ENCODE measurements at regions not wholly inside any gene's neighbourhood (a gene's known extent, or its start where the extent isn't known, plus 50 kb on each side); places are given as distances from the start of the nearest gene placed in this dataset.
A peak's percentile ranks its signal among the peaks of the same experiment; 100 is the strongest.

DNA sequence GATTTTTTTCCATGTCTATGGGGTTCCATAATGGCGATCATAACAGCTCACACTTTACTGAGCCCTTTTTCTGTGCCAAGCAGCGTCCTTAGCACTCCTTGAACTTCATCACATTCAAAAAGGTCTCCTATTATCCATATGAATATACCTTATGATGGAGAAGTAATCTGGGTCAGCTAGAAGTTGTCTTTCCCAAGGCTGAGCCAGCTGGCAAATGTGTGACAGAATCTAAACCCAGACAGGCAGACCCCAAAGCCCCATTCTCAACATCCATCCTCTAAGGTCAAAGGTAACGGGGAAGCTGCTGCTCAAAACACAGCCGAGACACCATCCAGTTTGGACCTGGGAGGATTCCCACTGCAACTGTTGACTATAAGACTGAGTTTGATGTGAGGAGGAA is 249.6 kb downstream of the PRDM2 start:
- TF ChIP-seq CTCF (conservative IDR thresholded peaks at IDR 0.05) = no peak
- no peak overlapping the region for H3K27ac ChIP-seq

GRCh38 chr1:13950637-13951036 is 250.6 kb downstream of the PRDM2 start:
- TF ChIP-seq CTCF (conservative IDR thresholded peaks at IDR 0.05) = no peak
- H3K27ac ChIP-seq = no peak overlapping the region

- no peak overlapping the region for H3K27ac ChIP-seq
- no peak for TF ChIP-seq CTCF (conservative IDR thresholded peaks at IDR 0.05)
Observed at GRCh38 chr1:13951793-13952751, 252.1 kb downstream of the PRDM2 start.

DNA sequence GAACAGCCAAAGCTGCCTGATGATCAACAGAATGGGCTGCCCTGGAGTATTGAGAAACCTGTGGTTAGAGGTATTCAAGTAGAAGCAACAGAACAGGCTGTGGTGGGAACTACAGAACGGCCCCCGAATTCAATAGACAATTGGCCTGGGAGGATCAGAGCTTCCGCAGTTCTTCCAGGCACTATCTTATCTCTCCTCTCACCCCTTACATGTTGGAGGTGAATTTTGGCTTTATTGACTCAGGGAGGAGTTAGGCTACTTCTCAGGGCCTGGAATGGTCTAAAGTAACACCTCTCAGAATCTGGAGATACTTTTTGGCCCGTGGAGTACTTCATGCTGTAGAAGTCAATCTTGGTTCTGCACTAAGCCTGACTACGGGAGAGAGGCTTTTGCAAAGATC is 253.0 kb downstream of the PRDM2 start:
- no peak for TF ChIP-seq CTCF (conservative IDR thresholded peaks at IDR 0.05)
- no peak overlapping the region for H3K27ac ChIP-seq

DNA sequence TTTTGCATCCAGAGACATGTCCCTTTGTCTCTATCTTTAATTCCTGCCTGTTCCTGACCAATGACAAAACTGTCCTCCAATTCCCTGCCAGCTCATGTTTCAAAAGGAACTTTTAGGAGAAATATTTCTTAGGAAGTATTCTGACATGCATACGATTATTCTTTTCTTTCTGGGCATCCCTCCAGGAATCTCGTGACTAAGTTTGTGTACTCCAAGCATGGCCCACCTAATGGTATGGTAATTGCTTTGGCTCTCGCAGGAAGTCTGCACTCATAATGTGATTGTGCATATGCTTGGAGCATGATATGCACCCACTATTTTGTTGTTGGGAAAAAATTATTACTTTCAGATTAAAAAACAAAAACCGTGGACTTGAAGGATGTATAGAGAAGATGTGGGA is 256.4 kb downstream of the PRDM2 start:
- TF ChIP-seq CTCF (conservative IDR thresholded peaks at IDR 0.05) = no peak
- H3K27ac ChIP-seq = no peak overlapping the region

- TF ChIP-seq CTCF (conservative IDR thresholded peaks at IDR 0.05) = peak; percentile 95
- H3K27ac ChIP-seq = no peak overlapping the region
Observed at GRCh38 chr1:13960375-13960987, 260.5 kb downstream of the PRDM2 start.

GRCh38 chr1:13964768-13965167 is 264.8 kb downstream of the PRDM2 start:
- H3K27ac ChIP-seq = no peak overlapping the region
- TF ChIP-seq CTCF (conservative IDR thresholded peaks at IDR 0.05) = no peak
